NB4 (cell line): ENCODE measurements at regions not wholly inside any gene's neighbourhood (a gene's known extent, or its start where the extent isn't known, plus 50 kb on each side); places are given as distances from the start of the nearest gene placed in this dataset.

Source experiments
- DNase-seq: peaks from one replicate; pipeline ENCODE4 v3.0.0; 2010; ENCODE audit warnings: low read depth
- H3K4me3 ChIP-seq: one replicate; pipeline ENCODE4 v1.5.1; 2011; ENCODE audit warnings: mild to moderate bottlenecking, low read depth, low read length, moderate library complexity
- MYC ChIP-seq: IDR thresholded peaks from 2 replicates; pipeline ENCODE4 v1.6.1; 2011; ENCODE audit warnings: low read depth, low read length
- POLR2A ChIP-seq: IDR thresholded peaks from 2 replicates; pipeline ENCODE4 v1.6.1; 2011; ENCODE audit warnings: mild to moderate bottlenecking; ENCODE audit not compliant: insufficient read length; ENCODE audit errors: extremely low read depth
- TF ChIP-seq, protein P1 (sequence below): IDR thresholded peaks from one replicate; pipeline ENCODE4 v1.5.1; 2012; ENCODE audit warnings: low read depth, low read length
- TF ChIP-seq, protein P2 (sequence below): IDR thresholded peaks from 2 replicates; pipeline ENCODE4 v1.6.1; 2011; ENCODE audit warnings: low read depth, low read length

DNA sequence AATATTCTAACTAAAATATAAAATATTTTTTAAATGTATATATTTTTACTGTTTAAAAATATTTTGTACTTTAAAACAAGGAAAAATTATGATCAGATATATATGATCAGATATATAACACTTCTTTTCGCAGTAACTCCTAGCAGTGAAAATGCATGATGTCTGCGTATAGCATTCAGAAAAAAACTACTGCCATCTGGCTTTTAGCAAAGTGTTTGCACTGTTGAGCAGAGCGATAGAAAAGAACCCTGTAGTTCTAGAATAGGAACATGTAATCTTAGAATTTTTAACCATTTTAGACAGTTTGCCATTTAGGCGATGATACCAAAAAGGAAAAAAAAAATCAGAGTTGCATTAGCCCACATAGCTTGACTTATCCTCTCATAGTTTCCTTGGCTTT lies 370.4 kb upstream of the ANO3 start:
- DNase-seq, result no peak
- H3K4me3 ChIP-seq, result no peak overlapping the region
- TF ChIP-seq, protein P1, sequence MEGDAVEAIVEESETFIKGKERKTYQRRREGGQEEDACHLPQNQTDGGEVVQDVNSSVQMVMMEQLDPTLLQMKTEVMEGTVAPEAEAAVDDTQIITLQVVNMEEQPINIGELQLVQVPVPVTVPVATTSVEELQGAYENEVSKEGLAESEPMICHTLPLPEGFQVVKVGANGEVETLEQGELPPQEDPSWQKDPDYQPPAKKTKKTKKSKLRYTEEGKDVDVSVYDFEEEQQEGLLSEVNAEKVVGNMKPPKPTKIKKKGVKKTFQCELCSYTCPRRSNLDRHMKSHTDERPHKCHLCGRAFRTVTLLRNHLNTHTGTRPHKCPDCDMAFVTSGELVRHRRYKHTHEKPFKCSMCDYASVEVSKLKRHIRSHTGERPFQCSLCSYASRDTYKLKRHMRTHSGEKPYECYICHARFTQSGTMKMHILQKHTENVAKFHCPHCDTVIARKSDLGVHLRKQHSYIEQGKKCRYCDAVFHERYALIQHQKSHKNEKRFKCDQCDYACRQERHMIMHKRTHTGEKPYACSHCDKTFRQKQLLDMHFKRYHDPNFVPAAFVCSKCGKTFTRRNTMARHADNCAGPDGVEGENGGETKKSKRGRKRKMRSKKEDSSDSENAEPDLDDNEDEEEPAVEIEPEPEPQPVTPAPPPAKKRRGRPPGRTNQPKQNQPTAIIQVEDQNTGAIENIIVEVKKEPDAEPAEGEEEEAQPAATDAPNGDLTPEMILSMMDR, result no peak
- TF ChIP-seq POLR2A (no peak), MYC (no peak)
- TF ChIP-seq, protein P2, sequence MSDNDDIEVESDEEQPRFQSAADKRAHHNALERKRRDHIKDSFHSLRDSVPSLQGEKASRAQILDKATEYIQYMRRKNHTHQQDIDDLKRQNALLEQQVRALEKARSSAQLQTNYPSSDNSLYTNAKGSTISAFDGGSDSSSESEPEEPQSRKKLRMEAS, result no peak

DNA sequence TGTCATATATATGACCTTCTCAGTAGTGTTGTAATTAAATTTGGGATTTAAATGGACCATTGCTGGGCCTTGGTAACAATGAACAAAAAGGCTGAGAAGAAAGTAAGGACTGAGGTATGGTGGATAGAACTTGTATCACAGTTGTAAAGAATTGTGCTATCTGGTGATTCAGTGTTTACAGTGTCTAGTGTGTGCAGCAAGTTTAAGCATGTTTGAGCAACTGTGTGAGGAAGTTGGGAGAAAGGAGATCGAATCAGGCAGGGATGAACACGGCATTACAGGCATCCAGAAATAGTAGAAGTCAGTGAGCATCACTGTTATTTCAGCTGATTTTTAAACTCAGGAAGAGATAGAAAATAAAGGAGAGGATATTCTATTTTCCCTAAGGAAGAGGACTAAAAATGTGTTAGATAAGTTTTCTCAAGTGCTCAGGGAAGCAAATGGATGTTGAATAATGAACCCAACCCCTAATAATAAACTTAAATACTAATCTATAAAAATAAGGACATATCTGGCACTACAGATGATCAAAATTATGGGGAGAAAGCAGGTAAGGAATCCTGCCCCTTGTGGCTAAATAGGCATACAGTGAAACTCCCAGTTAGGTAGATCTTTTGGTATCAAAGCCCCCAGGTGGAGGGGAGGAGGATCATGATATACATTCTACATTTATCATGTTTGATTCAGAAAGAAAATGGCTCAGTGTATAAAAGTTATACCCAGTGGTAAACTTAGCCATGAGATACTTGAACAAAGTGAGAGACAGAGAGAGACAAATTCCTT lies 361.0 kb upstream of the ANO3 start:
- H3K4me3 ChIP-seq, result no peak overlapping the region
- TF ChIP-seq POLR2A, result no peak
- TF ChIP-seq, protein P1, result peak; percentile 6
- no peak for DNase-seq

DNA sequence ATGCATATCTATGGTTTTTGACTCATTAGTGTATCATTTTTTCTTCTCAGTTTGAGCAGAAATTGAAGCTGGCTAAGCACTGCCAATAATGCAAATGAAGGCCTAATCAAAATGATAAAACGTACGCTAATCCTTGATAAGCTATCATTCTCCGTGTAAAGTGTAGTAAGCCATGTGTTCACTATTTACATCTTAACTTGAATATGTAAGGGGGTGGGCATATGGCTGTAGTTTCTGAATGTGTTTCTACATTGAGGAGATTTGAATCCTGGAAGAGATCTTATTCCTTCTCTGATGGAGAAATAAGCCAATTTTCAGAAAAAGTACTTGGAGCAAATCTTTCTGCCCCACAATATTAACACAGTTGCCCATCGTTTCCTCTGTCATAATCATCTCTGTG lies 351.8 kb upstream of the ANO3 start:
- TF ChIP-seq MYC (no peak), POLR2A (no peak)
- TF ChIP-seq, protein P2, result no peak
- TF ChIP-seq, protein P1, result no peak
- no peak overlapping the region for H3K4me3 ChIP-seq
- DNase-seq, result no peak

DNA sequence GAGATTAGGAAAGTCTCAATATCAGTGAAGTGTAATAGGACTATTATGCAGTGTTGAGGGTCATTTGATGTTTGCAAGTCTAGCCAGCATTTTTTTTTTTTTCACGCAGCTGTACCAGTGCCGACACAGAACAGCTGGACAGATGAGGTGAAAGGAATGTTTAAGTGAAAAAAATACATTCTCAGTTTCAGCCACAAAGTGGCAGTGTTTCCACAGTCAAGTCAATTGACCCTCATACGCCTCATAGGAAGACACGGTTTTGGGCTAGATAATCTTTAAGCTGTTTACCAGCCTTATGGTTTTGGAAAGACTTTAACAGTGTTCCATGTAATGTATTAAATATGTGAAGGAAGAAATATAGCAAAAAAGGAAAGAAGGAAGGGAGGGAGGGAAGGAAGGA lies 349.9 kb upstream of the ANO3 start:
- no peak overlapping the region for H3K4me3 ChIP-seq
- TF ChIP-seq MYC, result no peak
- TF ChIP-seq, protein P1, result peak; percentile 42
- peak; percentile 48 for DNase-seq

DNA sequence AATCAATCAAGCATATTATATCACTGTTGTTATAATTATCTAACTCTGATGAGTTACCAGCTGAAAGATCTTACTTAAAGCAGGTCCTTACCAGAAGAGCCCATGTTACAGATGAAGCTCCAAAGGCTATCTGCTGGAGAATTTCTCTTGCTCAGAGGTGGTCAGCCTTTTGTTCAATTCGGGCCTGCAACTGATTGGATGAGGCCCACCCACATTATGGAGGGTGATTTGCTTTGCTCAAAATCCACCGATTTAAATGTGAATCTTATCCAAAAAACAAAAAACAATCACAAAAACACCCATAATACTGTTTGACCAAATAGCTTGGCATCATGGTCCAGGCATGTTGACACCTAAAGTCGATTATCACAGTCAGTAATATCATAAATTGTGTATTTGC lies 348.6 kb upstream of the ANO3 start:
- no peak for DNase-seq
- H3K4me3 ChIP-seq, result no peak overlapping the region
- no peak for TF ChIP-seq POLR2A
- TF ChIP-seq MYC, result no peak
- TF ChIP-seq, protein P2, result no peak
- TF ChIP-seq, protein P1, result no peak

DNA sequence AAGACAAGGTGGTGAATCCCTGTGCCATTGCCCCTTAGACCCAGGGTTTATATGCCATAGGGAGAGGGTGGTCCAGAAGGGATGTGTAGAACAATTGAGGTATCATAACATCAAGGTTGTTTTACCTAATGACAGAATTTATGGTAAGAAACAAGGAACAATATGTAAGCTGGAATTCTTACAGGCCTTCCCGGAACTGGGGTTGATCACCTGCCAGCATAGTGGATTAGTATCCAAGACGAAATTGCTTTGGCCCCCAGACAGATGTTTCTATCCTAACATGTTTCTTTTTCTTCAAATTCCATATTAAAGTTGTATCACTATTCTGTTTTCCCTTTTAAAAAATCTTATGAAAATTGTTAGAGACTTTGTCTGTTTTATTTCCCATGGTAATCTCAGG lies 343.8 kb upstream of the ANO3 start:
- TF ChIP-seq, protein P2, result no peak
- TF ChIP-seq MYC, result no peak
- TF ChIP-seq POLR2A, result no peak
- TF ChIP-seq, protein P1, result no peak
- H3K4me3 ChIP-seq, result no peak overlapping the region
- DNase-seq, result no peak
